PC-9 (cell line): ENCODE measurements at regions not wholly inside any gene's neighbourhood (a gene's known extent, or its start where the extent isn't known, plus 50 kb on each side); places are given as distances from the start of the nearest gene placed in this dataset.

Source experiments
- CTCF ChIP-seq: fragments of 200-600 bp; sonication (generic); conservative IDR thresholded peaks from 2 replicates; pipeline ENCODE4 v1.6.1; 2017; ENCODE audit warnings: mixed run types, antibody characterized with exemption, mild to moderate bottlenecking, moderate library complexity
- EZH2 ChIP-seq: fragments of 200-600 bp; sonication (generic); IDR thresholded peaks from 2 replicates; pipeline ENCODE4 v1.8.0; 2017; ENCODE audit warnings: antibody characterized with exemption, low read depth

- TF ChIP-seq CTCF (no peak), EZH2 (no peak)
Observed at GRCh38 chr12:24027352-24027751, 77.9 kb upstream of the SOX5 start.
